IMR-90 (cell line): ENCODE measurements at regions not wholly inside any gene's neighbourhood (a gene's known extent, or its start where the extent isn't known, plus 50 kb on each side); places are given as distances from the start of the nearest gene placed in this dataset.

Experiments used
- BHLHE40 ChIP-seq: fragments of 150-350 bp; IDR thresholded peaks from 2 replicates; pipeline ENCODE4 v1.6.1; 2016; ENCODE audit warnings: mild to moderate bottlenecking, low read depth, low read length
- CEBPB ChIP-seq: IDR thresholded peaks from 2 replicates; pipeline ENCODE4 v1.6.1; 2012; ENCODE audit warnings: low read depth, low read length, improper control_type of control experiment
- CTCF ChIP-seq: conservative IDR thresholded peaks from 2 replicates; pipeline ENCODE4 v1.5.1; 2012; ENCODE audit warnings: mild to moderate bottlenecking, low read depth, low read length, improper control_type of control experiment
- ELK1 ChIP-seq: fragments of 150-350 bp; IDR thresholded peaks from 2 replicates; pipeline ENCODE4 v1.6.1; 2016; ENCODE audit warnings: low read depth, mild to moderate bottlenecking, low read length, moderate library complexity, borderline replicate concordance
- FOS ChIP-seq: fragments of 150-350 bp; IDR thresholded peaks from 2 replicates; pipeline ENCODE4 v1.6.1; 2016; ENCODE audit warnings: low read depth, low read length
- MAFK ChIP-seq: IDR thresholded peaks from 2 replicates; pipeline ENCODE4 v1.6.1; 2012; ENCODE audit warnings: low read depth, low read length, improper control_type of control experiment
- MAZ ChIP-seq: IDR thresholded peaks from 2 replicates; pipeline ENCODE4 v1.6.1; 2012; ENCODE audit warnings: low read depth, mild to moderate bottlenecking, low read length, improper control_type of control experiment, moderate library complexity, borderline replicate concordance
- NFE2L2 ChIP-seq: fragments of 150-350 bp; IDR thresholded peaks from 2 replicates; pipeline ENCODE4 v1.6.1; 2016; ENCODE audit warnings: low read depth, mild to moderate bottlenecking, low read length
- POLR2A ChIP-seq: IDR thresholded peaks from 2 replicates; pipeline ENCODE4 v1.6.1; 2012; ENCODE audit warnings: mild to moderate bottlenecking, low read depth, low read length
- RAD21 ChIP-seq: IDR thresholded peaks from 2 replicates; pipeline ENCODE4 v1.6.1; 2012; ENCODE audit warnings: low read length, improper control_type of control experiment
- RFX5 ChIP-seq: IDR thresholded peaks from 2 replicates; pipeline ENCODE4 v1.8.0; 2012; ENCODE audit warnings: low read depth, mild to moderate bottlenecking, low read length, moderate library complexity
- SMC3 ChIP-seq: fragments of 150-350 bp; IDR thresholded peaks from 2 replicates; pipeline ENCODE4 v1.6.1; 2016; ENCODE audit warnings: low read depth, mild to moderate bottlenecking, antibody characterized with exemption, low read length, moderate library complexity
- USF2 ChIP-seq: fragments of 150-350 bp; IDR thresholded peaks from 2 replicates; pipeline ENCODE4 v1.6.1; 2017; ENCODE audit warnings: mild to moderate bottlenecking, antibody characterized with exemption, low read length, low read depth

- TF ChIP-seq NFE2L2 (no peak), POLR2A (no peak), MAFK (no peak), CTCF (no peak), ELK1 (no peak), USF2 (no peak), BHLHE40 (no peak), FOS (no peak), MAZ (no peak), RFX5 (no peak), CEBPB (no peak), RAD21 (no peak), SMC3 (no peak)
Observed at GRCh38 chr18:71831039-71831438, 713.1 kb downstream of the CBLN2 start.
